Liver (tissue), 8 donors: ENCODE measurements at regions not wholly inside any gene's neighbourhood (a gene's known extent, or its start where the extent isn't known, plus 50 kb on each side); places are given as distances from the start of the nearest gene placed in this dataset.

Source experiments
- DNase-seq: peaks from one replicate; pipeline ENCODE4 v3.0.0-alpha.2; 2017; ENCODE audit warnings: low spot score
- H3K27ac ChIP-seq, 2 donors: one replicate each; pipeline ENCODE4 v1.7.0; 2013; ENCODE audit warnings: inconsistent platforms in 2 of 2, low read length in 2 of 2, control low read depth in 1 of 2, low read depth in 1 of 2, mild to moderate bottlenecking in 1 of 2
- H3K27me3 ChIP-seq, 4 donors: one replicate each; pipeline versions ENCODE4 v1.6.1 to v1.7.0; 2013; ENCODE audit warnings: low read length in 3 of 4, inconsistent platforms in 1 of 4, mild to moderate bottlenecking in 1 of 4, moderate library complexity in 1 of 4; ENCODE audit not compliant: control insufficient read depth in 4 of 4, insufficient read depth in 4 of 4
- H3K36me3 ChIP-seq, 4 donors: one replicate each; pipeline versions ENCODE4 v1.6.1 to v1.7.0; 2013; ENCODE audit warnings: low read length in 3 of 4, mild to moderate bottlenecking in 3 of 4, low read depth in 1 of 4, moderate library complexity in 1 of 4; ENCODE audit not compliant: control insufficient read depth in 4 of 4, insufficient read depth in 3 of 4
- H3K4me1 ChIP-seq, 4 donors: one replicate each; pipeline versions ENCODE4 v1.6.1 to v1.7.0; 2013; ENCODE audit warnings: low read length in 3 of 4, mild to moderate bottlenecking in 3 of 4, moderate library complexity in 1 of 4; ENCODE audit not compliant: control insufficient read depth in 4 of 4, insufficient read depth in 4 of 4
- H3K4me3 ChIP-seq, 3 donors: one replicate each; pipeline versions ENCODE4 v1.6.1 to v1.7.0; 2013; ENCODE audit warnings: low read length in 3 of 3, control low read depth in 1 of 3, low read depth in 1 of 3, mild to moderate bottlenecking in 1 of 3
- H3K9ac ChIP-seq, 2 donors: one replicate each; pipeline ENCODE4 v1.7.0; 2013; ENCODE audit warnings: low read length in 2 of 2, mild to moderate bottlenecking in 2 of 2, moderate library complexity in 2 of 2, control low read depth in 1 of 2, low read depth in 1 of 2
- H3K9me3 ChIP-seq, 4 donors: one replicate each; pipeline versions ENCODE4 v1.6.1 to v1.7.0; 2013; ENCODE audit warnings: low read length in 3 of 4; ENCODE audit not compliant: control insufficient read depth in 4 of 4
- FOXA1 ChIP-seq: IDR thresholded peaks from 2 replicates; pipeline ENCODE4 v1.6.1; 2016; ENCODE audit warnings: antibody characterized with exemption
- FOXA2 ChIP-seq: IDR thresholded peaks from 2 replicates; pipeline ENCODE4 v1.6.1; 2016; ENCODE audit warnings: antibody characterized with exemption
- GABPA ChIP-seq, 2 donors: IDR thresholded peaks in 1 of 2; conservative IDR thresholded peaks in 1 of 2; 2 replicates each; pipeline ENCODE4 v1.6.1; 2016; ENCODE audit warnings: antibody characterized with exemption in 2 of 2, mild to moderate bottlenecking in 1 of 2, moderate library complexity in 1 of 2
- HNF4A ChIP-seq, 2 donors: conservative IDR thresholded peaks; 2 replicates each; pipeline ENCODE4 v1.6.1; 2016; ENCODE audit warnings: antibody characterized with exemption in 2 of 2, mild to moderate bottlenecking in 2 of 2
- HNF4G ChIP-seq: IDR thresholded peaks from 2 replicates; pipeline ENCODE4 v1.6.1; 2016; ENCODE audit warnings: antibody characterized with exemption
- JUND ChIP-seq, 2 donors: IDR thresholded peaks; 2 replicates each; pipeline ENCODE4 v1.6.1; 2016; ENCODE audit warnings: antibody characterized with exemption in 2 of 2
- MAX ChIP-seq: IDR thresholded peaks from 2 replicates; pipeline ENCODE4 v1.6.1; 2016; ENCODE audit warnings: antibody characterized with exemption
- NR2F2 ChIP-seq: IDR thresholded peaks from 2 replicates; pipeline ENCODE4 v1.6.1; 2016; ENCODE audit warnings: antibody characterized with exemption
- RXRA ChIP-seq, 2 donors: IDR thresholded peaks; 2 replicates each; pipeline ENCODE4 v1.6.1; 2017 to 2018; ENCODE audit warnings: antibody characterized with exemption in 2 of 2, mild to moderate bottlenecking in 1 of 2
- SP1 ChIP-seq: IDR thresholded peaks from 2 replicates; pipeline ENCODE4 v1.6.1; 2018; ENCODE audit warnings: antibody characterized with exemption, mild to moderate bottlenecking
- TAF1 ChIP-seq: conservative IDR thresholded peaks from 2 replicates; pipeline ENCODE4 v1.6.1; 2016; ENCODE audit warnings: antibody characterized with exemption, mild to moderate bottlenecking
- YY1 ChIP-seq: IDR thresholded peaks from 2 replicates; pipeline ENCODE4 v1.6.1; 2016; ENCODE audit warnings: antibody characterized with exemption, mild to moderate bottlenecking
- whole genome bisulfite sequencing: extraction: QIAGEN DNeasy Blood & Tissue Kit; methylation state at CpG from one replicate; pipeline ENCODE4 v1.1.7; 2013; 5-methylcytosine and 5-hydroxymethylcytosine counted together
- TF ChIP-seq, protein P1 (sequence below): fragments of 150-350 bp; IDR thresholded peaks from 2 replicates; pipeline ENCODE4 v1.5.1; 2017; ENCODE audit warnings: improper control_type of control experiment, low read depth, low read length; ENCODE audit not compliant: missing input control
- TF ChIP-seq, protein P2 (sequence below): IDR thresholded peaks from 2 replicates; pipeline ENCODE4 v1.6.1; 2016; ENCODE audit warnings: antibody characterized with exemption, mild to moderate bottlenecking
- TF ChIP-seq, protein P3 (sequence below): IDR thresholded peaks from 2 replicates; pipeline ENCODE4 v1.6.1; 2016; ENCODE audit warnings: antibody characterized with exemption
- TF ChIP-seq, protein P4 (sequence below): IDR thresholded peaks from 2 replicates; pipeline ENCODE4 v1.6.1; 2016; ENCODE audit warnings: antibody characterized with exemption
- donor health status: healthy.
- donor health status: healthy.
- donor health status: healthy.
- donor health status: healthy.
- donor health status: healthy.

GRCh38 chr3:64431526-64432091, 206.3 kb upstream of the PRICKLE2 start:
- Histone ChIP-seq H3K4me1 (no peaks in the 10 kb centered on the region), H3K4me3 (no peak overlapping the region), H3K9ac (no peak overlapping the region), H3K27me3 (peaks cover 0 to under 1% (median 0%) of the 10 kb centered on the region in 4 donors), H3K27ac (no peak overlapping the region), H3K9me3 (peaks cover 0 to 6% (median 0%) of the 10 kb centered on the region in 4 donors), H3K36me3 (no peaks in the 10 kb centered on the region)
- TF ChIP-seq FOXA1: no peak
- no peak for TF ChIP-seq TAF1
- no peak for TF ChIP-seq MAX
- no peak for TF ChIP-seq YY1
- TF ChIP-seq, protein P1, sequence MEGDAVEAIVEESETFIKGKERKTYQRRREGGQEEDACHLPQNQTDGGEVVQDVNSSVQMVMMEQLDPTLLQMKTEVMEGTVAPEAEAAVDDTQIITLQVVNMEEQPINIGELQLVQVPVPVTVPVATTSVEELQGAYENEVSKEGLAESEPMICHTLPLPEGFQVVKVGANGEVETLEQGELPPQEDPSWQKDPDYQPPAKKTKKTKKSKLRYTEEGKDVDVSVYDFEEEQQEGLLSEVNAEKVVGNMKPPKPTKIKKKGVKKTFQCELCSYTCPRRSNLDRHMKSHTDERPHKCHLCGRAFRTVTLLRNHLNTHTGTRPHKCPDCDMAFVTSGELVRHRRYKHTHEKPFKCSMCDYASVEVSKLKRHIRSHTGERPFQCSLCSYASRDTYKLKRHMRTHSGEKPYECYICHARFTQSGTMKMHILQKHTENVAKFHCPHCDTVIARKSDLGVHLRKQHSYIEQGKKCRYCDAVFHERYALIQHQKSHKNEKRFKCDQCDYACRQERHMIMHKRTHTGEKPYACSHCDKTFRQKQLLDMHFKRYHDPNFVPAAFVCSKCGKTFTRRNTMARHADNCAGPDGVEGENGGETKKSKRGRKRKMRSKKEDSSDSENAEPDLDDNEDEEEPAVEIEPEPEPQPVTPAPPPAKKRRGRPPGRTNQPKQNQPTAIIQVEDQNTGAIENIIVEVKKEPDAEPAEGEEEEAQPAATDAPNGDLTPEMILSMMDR: no peak
- TF ChIP-seq, protein P2, sequence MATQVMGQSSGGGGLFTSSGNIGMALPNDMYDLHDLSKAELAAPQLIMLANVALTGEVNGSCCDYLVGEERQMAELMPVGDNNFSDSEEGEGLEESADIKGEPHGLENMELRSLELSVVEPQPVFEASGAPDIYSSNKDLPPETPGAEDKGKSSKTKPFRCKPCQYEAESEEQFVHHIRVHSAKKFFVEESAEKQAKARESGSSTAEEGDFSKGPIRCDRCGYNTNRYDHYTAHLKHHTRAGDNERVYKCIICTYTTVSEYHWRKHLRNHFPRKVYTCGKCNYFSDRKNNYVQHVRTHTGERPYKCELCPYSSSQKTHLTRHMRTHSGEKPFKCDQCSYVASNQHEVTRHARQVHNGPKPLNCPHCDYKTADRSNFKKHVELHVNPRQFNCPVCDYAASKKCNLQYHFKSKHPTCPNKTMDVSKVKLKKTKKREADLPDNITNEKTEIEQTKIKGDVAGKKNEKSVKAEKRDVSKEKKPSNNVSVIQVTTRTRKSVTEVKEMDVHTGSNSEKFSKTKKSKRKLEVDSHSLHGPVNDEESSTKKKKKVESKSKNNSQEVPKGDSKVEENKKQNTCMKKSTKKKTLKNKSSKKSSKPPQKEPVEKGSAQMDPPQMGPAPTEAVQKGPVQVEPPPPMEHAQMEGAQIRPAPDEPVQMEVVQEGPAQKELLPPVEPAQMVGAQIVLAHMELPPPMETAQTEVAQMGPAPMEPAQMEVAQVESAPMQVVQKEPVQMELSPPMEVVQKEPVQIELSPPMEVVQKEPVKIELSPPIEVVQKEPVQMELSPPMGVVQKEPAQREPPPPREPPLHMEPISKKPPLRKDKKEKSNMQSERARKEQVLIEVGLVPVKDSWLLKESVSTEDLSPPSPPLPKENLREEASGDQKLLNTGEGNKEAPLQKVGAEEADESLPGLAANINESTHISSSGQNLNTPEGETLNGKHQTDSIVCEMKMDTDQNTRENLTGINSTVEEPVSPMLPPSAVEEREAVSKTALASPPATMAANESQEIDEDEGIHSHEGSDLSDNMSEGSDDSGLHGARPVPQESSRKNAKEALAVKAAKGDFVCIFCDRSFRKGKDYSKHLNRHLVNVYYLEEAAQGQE: no peak
- TF ChIP-seq HNF4G: no peak
- TF ChIP-seq, protein P3, sequence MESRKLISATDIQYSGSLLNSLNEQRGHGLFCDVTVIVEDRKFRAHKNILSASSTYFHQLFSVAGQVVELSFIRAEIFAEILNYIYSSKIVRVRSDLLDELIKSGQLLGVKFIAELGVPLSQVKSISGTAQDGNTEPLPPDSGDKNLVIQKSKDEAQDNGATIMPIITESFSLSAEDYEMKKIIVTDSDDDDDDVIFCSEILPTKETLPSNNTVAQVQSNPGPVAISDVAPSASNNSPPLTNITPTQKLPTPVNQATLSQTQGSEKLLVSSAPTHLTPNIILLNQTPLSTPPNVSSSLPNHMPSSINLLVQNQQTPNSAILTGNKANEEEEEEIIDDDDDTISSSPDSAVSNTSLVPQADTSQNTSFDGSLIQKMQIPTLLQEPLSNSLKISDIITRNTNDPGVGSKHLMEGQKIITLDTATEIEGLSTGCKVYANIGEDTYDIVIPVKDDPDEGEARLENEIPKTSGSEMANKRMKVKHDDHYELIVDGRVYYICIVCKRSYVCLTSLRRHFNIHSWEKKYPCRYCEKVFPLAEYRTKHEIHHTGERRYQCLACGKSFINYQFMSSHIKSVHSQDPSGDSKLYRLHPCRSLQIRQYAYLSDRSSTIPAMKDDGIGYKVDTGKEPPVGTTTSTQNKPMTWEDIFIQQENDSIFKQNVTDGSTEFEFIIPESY: no peak
- TF ChIP-seq, protein P4, sequence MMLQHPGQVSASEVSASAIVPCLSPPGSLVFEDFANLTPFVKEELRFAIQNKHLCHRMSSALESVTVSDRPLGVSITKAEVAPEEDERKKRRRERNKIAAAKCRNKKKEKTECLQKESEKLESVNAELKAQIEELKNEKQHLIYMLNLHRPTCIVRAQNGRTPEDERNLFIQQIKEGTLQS: no peak
- TF ChIP-seq GABPA (IDR thresholded peaks at IDR 0.05 in 1 of 2, conservative IDR thresholded peaks at IDR 0.05 in 1 of 2): no peak
- TF ChIP-seq SP1: no peak
- no peak for TF ChIP-seq NR2F2
- TF ChIP-seq RXRA (IDR thresholded peaks at IDR 0.05): no peak
- no peak for TF ChIP-seq JUND (IDR thresholded peaks at IDR 0.05)
- no peak for TF ChIP-seq FOXA2
- TF ChIP-seq HNF4A (conservative IDR thresholded peaks at IDR 0.05): no peak
- no peak for DNase-seq
- 69% methylated on average over 6 of the region's 6 CpGs for WGBS

DNA sequence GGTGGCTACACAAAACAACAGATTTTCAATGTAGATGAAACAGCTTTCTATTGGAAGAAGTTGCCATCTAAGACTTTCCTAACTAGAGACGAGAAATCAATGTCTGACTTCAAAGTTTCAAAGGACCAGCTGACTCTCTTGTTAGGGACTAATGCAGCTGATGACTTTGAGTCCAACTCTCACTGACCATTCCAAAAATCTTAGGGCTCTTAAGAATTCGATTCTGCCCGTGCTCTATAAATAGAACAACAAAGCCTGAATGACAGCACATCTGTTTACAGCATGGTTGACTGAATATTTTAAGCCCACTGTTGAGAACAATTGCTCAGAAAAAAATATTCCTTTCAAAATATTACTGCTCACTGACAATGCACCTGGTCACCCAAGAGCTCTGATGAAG, 202.4 kb upstream of the PRICKLE2 start:
- H3K9ac ChIP-seq: no peak overlapping the region
- H3K27me3 ChIP-seq: no peaks in the 10 kb centered on the region
- no peaks in the 10 kb centered on the region for H3K4me1 ChIP-seq
- peaks cover 0 to 6% (median 0%) of the 10 kb centered on the region in 4 donors for H3K9me3 ChIP-seq
- no peak overlapping the region for H3K27ac ChIP-seq
- no peak overlapping the region for H3K4me3 ChIP-seq
- TF ChIP-seq NR2F2: no peak
- TF ChIP-seq, protein P2: no peak
- H3K36me3 ChIP-seq: no peaks in the 10 kb centered on the region
- WGBS: 90% methylated on average over 3 of the region's 3 CpGs
- DNase-seq: no peak
